HEK293T (cell line): ENCODE measurements at regions not wholly inside any gene's neighbourhood (a gene's known extent, or its start where the extent isn't known, plus 50 kb on each side); places are given as distances from the start of the nearest gene placed in this dataset.

ENCODE experiments used
- CTCF ChIA-PET: fragments of 350-600 bp; formaldehyde crosslinking; extraction: SDS; loops from one replicate; lab custom pipeline; 2021; ENCODE audit warnings: antibody characterized with exemption, inconsistent platforms; lab: Yijun Ruan, JAX
- POLR2A ChIA-PET: fragments of 350-600 bp; formaldehyde crosslinking; extraction: SDS; loops from one replicate; lab custom pipeline; 2020; ENCODE audit warnings: antibody characterized with exemption, inconsistent platforms; lab: Yijun Ruan, JAX
- DNase-seq: peaks from one replicate; pipeline ENCODE4 v3.0.0; 2012; ENCODE audit warnings: mixed read lengths; ENCODE audit errors: extremely low spot score
- ARNT ChIP-seq: fragments of 450-650 bp; IDR thresholded peaks from 2 replicates; pipeline ENCODE4 v1.6.1; 2017; ENCODE audit warnings: mild to moderate bottlenecking
- BHLHE40 ChIP-seq: fragments of 450-650 bp; IDR thresholded peaks from 2 replicates; pipeline ENCODE4 v1.6.1; 2016; ENCODE audit warnings: mild to moderate bottlenecking, moderate library complexity, borderline replicate concordance
- CTBP1 ChIP-seq: fragments of 450-650 bp; IDR thresholded peaks from 2 replicates; pipeline ENCODE4 v1.6.1; 2016; ENCODE audit warnings: borderline replicate concordance
- ELF4 ChIP-seq: fragments of 450-650 bp; IDR thresholded peaks from 2 replicates; pipeline ENCODE4 v1.6.1; 2017; ENCODE audit warnings: antibody characterized with exemption
- FOXA1 ChIP-seq: fragments of 450-650 bp; IDR thresholded peaks from 2 replicates; pipeline ENCODE4 v1.6.1; 2016; ENCODE audit warnings: mild to moderate bottlenecking
- FOXK2 ChIP-seq: fragments of 450-650 bp; IDR thresholded peaks from 2 replicates; pipeline ENCODE4 v1.6.1; 2016; ENCODE audit warnings: mild to moderate bottlenecking
- FOXM1 ChIP-seq: fragments of 450-650 bp; IDR thresholded peaks from 2 replicates; pipeline ENCODE4 v1.6.1; 2017; ENCODE audit warnings: mild to moderate bottlenecking, borderline replicate concordance
- HDGF ChIP-seq: fragments of 450-650 bp; IDR thresholded peaks from 2 replicates; pipeline ENCODE4 v1.6.1; 2017; ENCODE audit warnings: antibody characterized with exemption, borderline replicate concordance
- L3MBTL2 ChIP-seq: fragments of 450-650 bp; conservative IDR thresholded peaks from 2 replicates; pipeline ENCODE4 v1.6.1; 2016; ENCODE audit warnings: mild to moderate bottlenecking
- LEF1 ChIP-seq: fragments of 450-650 bp; IDR thresholded peaks from 2 replicates; pipeline ENCODE4 v1.6.1; 2017; ENCODE audit warnings: mild to moderate bottlenecking, borderline replicate concordance
- NFRKB ChIP-seq: fragments of 450-650 bp; IDR thresholded peaks from 2 replicates; pipeline ENCODE4 v1.6.1; 2016; ENCODE audit warnings: mild to moderate bottlenecking, moderate library complexity
- SP1 ChIP-seq: fragments of 450-650 bp; IDR thresholded peaks from 2 replicates; pipeline ENCODE4 v1.6.1; 2017
- SUZ12 ChIP-seq: fragments of 450-650 bp; IDR thresholded peaks from 2 replicates; pipeline ENCODE4 v1.6.1; 2016; ENCODE audit warnings: mild to moderate bottlenecking
- TARDBP ChIP-seq: fragments of 450-650 bp; IDR thresholded peaks from 2 replicates; pipeline ENCODE4 v1.6.1; 2016
- ZNF384 ChIP-seq: fragments of 450-650 bp; IDR thresholded peaks from 2 replicates; pipeline ENCODE4 v1.6.1; 2016
- TF ChIP-seq, protein P1 (sequence below): fragments of 450-650 bp; IDR thresholded peaks from 2 replicates; pipeline ENCODE4 v1.6.1; 2016

DNA sequence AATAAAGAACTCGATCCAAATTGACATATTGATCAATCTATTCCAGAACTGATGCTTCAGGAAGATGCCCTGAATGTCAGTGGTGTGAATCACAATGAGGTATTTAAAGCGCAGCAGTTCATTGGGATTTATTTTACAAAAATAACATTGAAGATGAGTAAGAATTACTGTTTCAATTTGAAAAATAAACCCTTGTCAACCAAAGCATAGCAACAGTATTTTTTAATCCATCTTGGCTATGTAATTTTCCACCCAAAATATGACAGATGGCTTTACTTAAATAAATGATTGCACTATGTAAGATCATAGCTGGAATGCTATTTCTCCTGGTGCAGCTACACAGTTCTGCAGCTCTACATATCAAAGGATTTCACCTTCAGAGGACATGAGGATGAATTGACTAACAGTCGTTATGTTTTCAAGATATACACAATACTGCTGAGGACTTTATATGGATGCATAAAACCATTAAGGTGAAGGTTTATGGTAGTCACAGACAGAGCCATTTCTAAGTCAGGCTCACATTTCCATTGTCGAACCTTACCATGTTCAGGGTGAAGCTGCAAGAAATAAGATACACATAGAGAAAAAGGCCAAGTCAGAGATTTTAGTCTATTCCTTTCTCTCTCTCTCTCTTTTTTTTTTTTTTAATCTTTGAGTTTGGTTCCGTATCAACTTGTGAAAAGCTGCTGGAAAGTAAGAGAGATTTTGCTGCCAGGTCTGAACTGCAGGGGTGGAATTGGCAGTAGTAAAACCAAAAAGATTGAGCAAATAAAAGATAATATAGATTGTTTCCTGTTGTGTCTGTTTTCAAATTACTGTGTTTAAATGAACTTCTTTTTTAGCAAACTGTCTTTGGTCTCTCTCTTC lies 398.0 kb upstream of the CDH20 start:
- CTCF ChIA-PET: no interaction called here
- DNase-seq: no peak
- no peak for TF ChIP-seq SUZ12
- no peak for TF ChIP-seq TARDBP
- TF ChIP-seq CTBP1: no peak
- no peak for TF ChIP-seq LEF1
- TF ChIP-seq ARNT: no peak
- TF ChIP-seq BHLHE40: no peak
- no peak for TF ChIP-seq ZNF384
- no peak for TF ChIP-seq ELF4
- TF ChIP-seq SP1: no peak
- no peak for TF ChIP-seq L3MBTL2
- no peak for TF ChIP-seq HDGF
- TF ChIP-seq, protein P1, sequence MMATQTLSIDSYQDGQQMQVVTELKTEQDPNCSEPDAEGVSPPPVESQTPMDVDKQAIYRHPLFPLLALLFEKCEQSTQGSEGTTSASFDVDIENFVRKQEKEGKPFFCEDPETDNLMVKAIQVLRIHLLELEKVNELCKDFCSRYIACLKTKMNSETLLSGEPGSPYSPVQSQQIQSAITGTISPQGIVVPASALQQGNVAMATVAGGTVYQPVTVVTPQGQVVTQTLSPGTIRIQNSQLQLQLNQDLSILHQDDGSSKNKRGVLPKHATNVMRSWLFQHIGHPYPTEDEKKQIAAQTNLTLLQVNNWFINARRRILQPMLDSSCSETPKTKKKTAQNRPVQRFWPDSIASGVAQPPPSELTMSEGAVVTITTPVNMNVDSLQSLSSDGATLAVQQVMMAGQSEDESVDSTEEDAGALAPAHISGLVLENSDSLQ: no peak
- TF ChIP-seq FOXA1: no peak
- no peak for TF ChIP-seq NFRKB
- no peak for TF ChIP-seq FOXM1
- no peak for TF ChIP-seq FOXK2
- POLR2A ChIA-PET: no interaction called here

DNA sequence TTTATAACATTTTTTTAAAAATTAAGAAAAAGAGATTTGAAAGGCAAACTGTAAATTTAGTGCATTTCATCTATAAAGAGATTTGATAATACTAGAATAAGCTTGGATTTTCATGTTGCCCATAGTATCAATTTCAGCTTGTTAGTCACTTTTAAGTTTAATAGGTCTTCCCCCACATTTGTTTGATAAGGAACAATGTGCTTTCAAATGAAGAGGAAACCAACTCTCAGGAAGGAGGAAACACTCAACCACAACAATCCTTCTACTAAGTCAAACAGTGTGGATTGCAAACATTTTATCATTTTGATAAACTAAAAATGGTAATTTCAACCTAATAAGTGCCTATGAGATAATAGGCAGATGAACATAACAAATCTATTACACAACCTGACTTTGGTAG lies 397.1 kb upstream of the CDH20 start:
- DNase-seq: no peak
- ChIA-PET CTCF (no interaction called here), POLR2A (no interaction called here)
- no peak for TF ChIP-seq FOXA1
- TF ChIP-seq SUZ12: no peak
- no peak for TF ChIP-seq L3MBTL2
- no peak for TF ChIP-seq CTBP1
- TF ChIP-seq, protein P1: no peak
- no peak for TF ChIP-seq FOXM1
- TF ChIP-seq NFRKB: no peak
- TF ChIP-seq FOXK2: no peak
- no peak for TF ChIP-seq TARDBP
- no peak for TF ChIP-seq ZNF384
- TF ChIP-seq ARNT: no peak
- TF ChIP-seq SP1: no peak
- TF ChIP-seq ELF4: no peak
- TF ChIP-seq LEF1: no peak
- TF ChIP-seq HDGF: no peak
- TF ChIP-seq BHLHE40: no peak

DNA sequence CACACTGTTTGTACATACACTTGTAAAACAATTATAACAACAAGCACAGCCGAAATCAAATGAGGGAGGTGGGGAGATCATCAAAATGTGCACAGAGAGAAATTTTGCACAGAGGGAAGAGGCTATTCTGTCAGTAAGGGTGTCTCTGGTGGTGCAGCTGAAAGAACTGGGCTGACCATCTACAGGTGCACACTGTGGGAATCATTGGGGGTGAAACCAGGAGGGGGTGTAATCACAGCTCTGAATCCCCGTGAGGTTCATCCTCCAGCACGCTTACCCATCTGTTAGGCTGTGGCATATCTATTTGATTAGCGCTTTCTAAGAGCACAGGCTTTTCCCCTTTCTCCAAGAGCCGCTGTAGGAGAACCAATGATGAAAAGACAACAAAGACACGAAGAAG lies 389.9 kb upstream of the CDH20 start:
- POLR2A ChIA-PET: no interaction called here
- CTCF ChIA-PET: no interaction called here

DNA sequence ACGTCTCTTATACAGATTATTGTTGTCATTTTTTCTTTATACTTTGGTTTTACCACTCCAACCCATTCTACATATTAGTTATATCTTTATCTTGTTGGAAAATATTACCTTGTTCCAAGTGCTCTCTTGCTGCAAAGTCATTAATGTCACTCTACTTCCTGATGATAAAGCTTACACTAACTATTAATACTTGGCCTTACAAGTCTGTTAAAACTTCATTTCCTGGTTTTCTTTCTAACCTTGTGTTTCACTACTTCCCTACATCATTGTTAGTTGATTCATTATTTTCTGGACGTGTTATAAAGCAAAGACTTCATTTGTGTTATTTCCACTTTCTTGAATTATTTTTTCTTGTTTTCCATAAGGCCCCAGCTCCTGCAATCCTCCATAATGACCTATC lies 382.6 kb upstream of the CDH20 start:
- ChIA-PET POLR2A (no interaction called here), CTCF (no interaction called here)
- DNase-seq: no peak
- TF ChIP-seq FOXA1 (no peak), SP1 (no peak), LEF1 (no peak), ARNT (no peak), CTBP1 (no peak), FOXM1 (no peak), NFRKB (no peak), ZNF384 (no peak), ELF4 (no peak), BHLHE40 (no peak), FOXK2 (no peak), L3MBTL2 (no peak), TARDBP (no peak)
- TF ChIP-seq, protein P1: no peak

More for the DNA sequence above, 389.9 kb upstream of the CDH20 start:
- DNase-seq: no peak
- TF ChIP-seq L3MBTL2: no peak

DNA sequence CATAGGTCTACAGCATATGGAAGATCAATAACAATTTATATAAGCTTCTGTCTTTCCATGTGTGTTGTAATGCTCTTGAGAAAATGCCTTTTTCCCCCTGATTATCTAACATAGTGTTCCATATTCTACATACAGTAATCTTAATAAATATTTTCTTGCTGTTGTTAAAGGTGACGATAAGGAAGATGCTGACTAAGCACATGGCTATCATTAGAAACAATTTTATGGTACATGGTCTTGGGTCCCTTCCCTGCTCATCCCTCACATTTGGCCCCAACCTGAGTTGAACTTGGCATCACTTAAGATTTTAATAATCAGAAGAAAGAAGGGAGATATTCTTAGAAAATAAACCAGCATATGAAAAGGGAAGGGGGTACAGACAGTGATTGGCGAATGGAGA lies 382.1 kb upstream of the CDH20 start:
- ChIA-PET CTCF (no interaction called here), POLR2A (no interaction called here)
- no peak for DNase-seq
- TF ChIP-seq ARNT (no peak), TARDBP (no peak), L3MBTL2 (no peak), ELF4 (no peak), FOXK2 (no peak), BHLHE40 (no peak), CTBP1 (no peak), LEF1 (no peak), SP1 (no peak), ZNF384 (no peak), FOXM1 (no peak), HDGF (no peak), FOXA1 (no peak), SUZ12 (no peak), NFRKB (no peak)
- TF ChIP-seq, protein P1: no peak
